NAMALWA (cell line): ENCODE measurements at regions not wholly inside any gene's neighbourhood (a gene's known extent, or its start where the extent isn't known, plus 50 kb on each side); places are given as distances from the start of the nearest gene placed in this dataset.
"Not testable (repeated sequence)": the region's sequence is repeated elsewhere in the genome, so short reads cannot be mapped to it uniquely, and the experiment has no call there.

Source experiments
- DNase-seq: peaks from one replicate; pipeline ENCODE4 v3.0.0-alpha.2; 2015; ENCODE audit warnings: low spot score

GRCh38 chr2:2663401-2664036 lies 332.4 kb upstream of the MYT1L start:
- no peak for DNase-seq

- DNase-seq: no peak
These were observed 331.8 kb upstream of the MYT1L start for GRCh38 chr2:2662847-2663356.

GRCh38 chr2:2662037-2662846 lies 331.2 kb upstream of the MYT1L start:
- DNase-seq: no peak

GRCh38 chr2:2660789-2661355 lies 329.8 kb upstream of the MYT1L start:
- no peak for DNase-seq

GRCh38 chr2:2657121-2657962 lies 326.3 kb upstream of the MYT1L start:
- DNase-seq: no peak

- no peak for DNase-seq
These were observed 325.3 kb upstream of the MYT1L start for GRCh38 chr2:2656115-2657011.

GRCh38 chr2:2655453-2656114 lies 324.5 kb upstream of the MYT1L start:
- DNase-seq: no peak

- no peak for DNase-seq
These were observed 322.2 kb upstream of the MYT1L start for GRCh38 chr2:2653231-2653630.

- no peak for DNase-seq
These were observed 319.7 kb upstream of the MYT1L start for GRCh38 chr2:2650608-2651375.

- no peak for DNase-seq
These were observed 318.3 kb upstream of the MYT1L start for GRCh38 chr2:2649109-2650072.

- DNase-seq: no peak
These were observed 317.0 kb upstream of the MYT1L start for GRCh38 chr2:2648094-2648493.

- DNase-seq: no peak
These were observed 316.1 kb upstream of the MYT1L start for GRCh38 chr2:2647141-2647541.

GRCh38 chr2:2646433-2647051 lies 315.5 kb upstream of the MYT1L start:
- no peak for DNase-seq

- DNase-seq: no peak
These were observed 314.2 kb upstream of the MYT1L start for GRCh38 chr2:2645162-2645855.

GRCh38 chr2:2644751-2645150 lies 313.7 kb upstream of the MYT1L start:
- DNase-seq: not testable (repeated sequence)

- DNase-seq: no peak
These were observed 313.0 kb upstream of the MYT1L start for GRCh38 chr2:2644040-2644439.
